ENCODE measurements at regions not wholly inside any gene's neighbourhood (a gene's known extent, or its start where the extent isn't known, plus 50 kb on each side); places are given as distances from the start of the nearest gene placed in this dataset.

- ATAC-seq (no peak), DNase-seq (no peak)
- Mint-ChIP-seq H3K9me3 (peaks cover 3% of the 10 kb centered on the region), H3K4me1 (ENCODE audit: low read depth) (peaks cover 68% of the 10 kb centered on the region), H3K4me3 (no peak overlapping the region), H3K27me3 (peaks cover 7% of the 10 kb centered on the region), H3K36me3 (ENCODE audit: low read depth) (no peaks in the 10 kb centered on the region), H3K27ac (no peak overlapping the region)
- CTCF ChIA-PET = interaction anchor here (0.9 to 2.3 kb wide), 3 partner anchors 50 to 115 kb away, joined by 3 to 10 read pairs (median 4); partner anchors contain the start of gene IL6
- TF ChIP-seq, protein P1, sequence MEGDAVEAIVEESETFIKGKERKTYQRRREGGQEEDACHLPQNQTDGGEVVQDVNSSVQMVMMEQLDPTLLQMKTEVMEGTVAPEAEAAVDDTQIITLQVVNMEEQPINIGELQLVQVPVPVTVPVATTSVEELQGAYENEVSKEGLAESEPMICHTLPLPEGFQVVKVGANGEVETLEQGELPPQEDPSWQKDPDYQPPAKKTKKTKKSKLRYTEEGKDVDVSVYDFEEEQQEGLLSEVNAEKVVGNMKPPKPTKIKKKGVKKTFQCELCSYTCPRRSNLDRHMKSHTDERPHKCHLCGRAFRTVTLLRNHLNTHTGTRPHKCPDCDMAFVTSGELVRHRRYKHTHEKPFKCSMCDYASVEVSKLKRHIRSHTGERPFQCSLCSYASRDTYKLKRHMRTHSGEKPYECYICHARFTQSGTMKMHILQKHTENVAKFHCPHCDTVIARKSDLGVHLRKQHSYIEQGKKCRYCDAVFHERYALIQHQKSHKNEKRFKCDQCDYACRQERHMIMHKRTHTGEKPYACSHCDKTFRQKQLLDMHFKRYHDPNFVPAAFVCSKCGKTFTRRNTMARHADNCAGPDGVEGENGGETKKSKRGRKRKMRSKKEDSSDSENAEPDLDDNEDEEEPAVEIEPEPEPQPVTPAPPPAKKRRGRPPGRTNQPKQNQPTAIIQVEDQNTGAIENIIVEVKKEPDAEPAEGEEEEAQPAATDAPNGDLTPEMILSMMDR (IDR thresholded peaks at IDR 0.05) = no peak
- intact Hi-C loops (cut with micrococcal nuclease) = no loop called here
- POLR2A ChIA-PET = no interaction called here
Measured at GRCh38 chr7:22676385-22676784, 50.6 kb upstream of the IL6 start.

- DNase-seq (peak; percentile 63), ATAC-seq (peak; percentile 41)
- Mint-ChIP-seq H3K27me3 (peaks cover 8% of the 10 kb centered on the region), H3K4me3 (no peak overlapping the region), H3K27ac (peak overlapping the region; percentile 50), H3K36me3 (ENCODE audit: low read depth) (no peaks in the 10 kb centered on the region), H3K4me1 (ENCODE audit: low read depth) (peaks cover 65% of the 10 kb centered on the region), H3K9me3 (peaks cover 3% of the 10 kb centered on the region)
- POLR2A ChIA-PET = interaction anchor here (0.7 kb wide), 1 partner anchor 15 kb away, joined by 7 read pairs; no protein-coding TSS in a partner anchor
- TF ChIP-seq, protein P1 (IDR thresholded peaks at IDR 0.05) = no peak
- intact Hi-C loops (cut with micrococcal nuclease) = no loop called here
- CTCF ChIA-PET = interaction anchor here (0.9 to 2.3 kb wide), 2 partner anchors 50 to 114 kb away, joined by 4 to 10 read pairs; partner anchors contain the start of gene IL6
Measured at GRCh38 chr7:22675917-22676343, 51.1 kb upstream of the IL6 start.

GRCh38 chr7:22675421-22675820 lies 51.6 kb upstream of the IL6 start:
- intact Hi-C loops (cut with micrococcal nuclease) = no loop called here
- H3K4me3 Mint-ChIP-seq = no peak overlapping the region
- POLR2A ChIA-PET = interaction anchor here (0.7 kb wide), 1 partner anchor 14 kb away, joined by 7 read pairs; no protein-coding TSS in a partner anchor

DNA sequence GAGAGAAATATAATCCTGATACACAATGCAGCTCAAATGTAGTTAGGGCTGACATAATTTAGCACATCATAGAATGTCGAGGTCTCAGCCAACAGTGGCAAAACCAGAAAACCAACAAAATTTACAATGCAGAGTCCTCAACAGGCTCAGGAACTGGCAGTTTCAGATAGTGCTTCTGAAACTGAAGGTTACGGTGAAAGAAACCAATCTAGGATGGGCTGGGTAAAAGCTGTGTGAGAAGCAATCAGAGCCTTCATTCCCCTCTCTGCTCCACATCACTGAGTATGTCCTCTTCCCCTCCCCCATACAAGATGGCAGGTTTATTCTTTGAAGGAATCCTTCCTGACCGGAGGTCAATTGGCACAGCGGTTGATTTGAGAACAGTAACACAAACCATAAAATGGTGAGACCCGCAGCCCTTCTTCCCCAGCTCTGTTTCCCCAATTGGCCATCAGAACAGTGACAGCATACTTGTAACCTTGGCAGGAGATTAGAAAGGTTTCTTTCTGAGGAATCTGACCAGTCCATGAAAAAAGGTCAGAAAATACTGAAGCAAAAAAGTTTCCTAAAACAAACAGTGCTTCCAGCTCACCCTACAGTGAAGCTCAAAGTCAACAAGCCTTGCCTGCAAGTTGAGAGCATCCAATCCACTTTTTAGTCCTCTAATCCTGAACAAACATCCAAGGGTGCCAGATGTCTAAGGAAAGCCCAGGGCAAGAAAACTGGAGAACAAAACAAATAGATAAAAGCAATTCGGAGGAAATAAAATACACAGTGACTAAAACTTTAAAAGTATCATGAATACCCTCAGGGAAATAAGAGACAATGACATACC lies 53.9 kb upstream of the IL6 start:
- DNase-seq (no peak), ATAC-seq (peak; percentile 40)
- H3K4me1 Mint-ChIP-seq (ENCODE audit: low read depth) = peaks cover 47% of the 10 kb centered on the region
- intact Hi-C loops (cut with micrococcal nuclease) = no loop called here
- H3K27ac Mint-ChIP-seq = no peak overlapping the region
- TF ChIP-seq, protein P1 (IDR thresholded peaks at IDR 0.05) = no peak
- no peaks in the 10 kb centered on the region for H3K36me3 Mint-ChIP-seq (ENCODE audit: low read depth)
- peaks cover 3% of the 10 kb centered on the region for H3K9me3 Mint-ChIP-seq
- ChIA-PET POLR2A (no interaction called here), CTCF (interaction anchor here (1.6 kb wide), 1 partner anchor 113 kb away, joined by 5 read pairs; no protein-coding TSS in a partner anchor)
- peaks cover 6% of the 10 kb centered on the region for H3K27me3 Mint-ChIP-seq
- H3K4me3 Mint-ChIP-seq = no peak overlapping the region

More at GRCh38 chr7:22675421-22675820, 51.6 kb upstream of the IL6 start:
- Mint-ChIP-seq H3K27me3 (peaks cover 6% of the 10 kb centered on the region), H3K36me3 (ENCODE audit: low read depth) (no peaks in the 10 kb centered on the region), H3K27ac (no peak overlapping the region), H3K9me3 (peaks cover 3% of the 10 kb centered on the region), H3K4me1 (ENCODE audit: low read depth) (peaks cover 60% of the 10 kb centered on the region)
- ATAC-seq (no peak), DNase-seq (no peak)
- CTCF ChIA-PET = interaction anchor here (0.9 to 2.3 kb wide), 2 partner anchors 51 to 114 kb away, joined by 4 to 10 read pairs; partner anchors contain the start of gene IL6
- TF ChIP-seq, protein P1 (IDR thresholded peaks at IDR 0.05) = no peak
